GM12873 (cell line): ENCODE measurements at regions not wholly inside any gene's neighbourhood (a gene's known extent, or its start where the extent isn't known, plus 50 kb on each side); places are given as distances from the start of the nearest gene placed in this dataset.

Experiments used
- CTCF ChIP-seq: IDR thresholded peaks from 2 replicates; pipeline ENCODE4 v1.5.1; 2012; ENCODE audit warnings: low read depth, mild to moderate bottlenecking, moderate library complexity, low read length, control low read depth; ENCODE audit not compliant: insufficient read depth; ENCODE audit errors: missing control alignments

GRCh38 chr5:38188591-38188990, 69.8 kb upstream of the EGFLAM start:
- no peak for TF ChIP-seq CTCF

GRCh38 chr5:38187532-38187931, 70.8 kb upstream of the EGFLAM start:
- no peak for TF ChIP-seq CTCF

- TF ChIP-seq CTCF = no peak
Measured at GRCh38 chr5:38184627-38185026, 73.7 kb upstream of the EGFLAM start.

GRCh38 chr5:38182991-38183390, 75.4 kb upstream of the EGFLAM start:
- TF ChIP-seq CTCF = no peak

GRCh38 chr5:38168029-38168428, 90.3 kb upstream of the EGFLAM start:
- TF ChIP-seq CTCF = no peak

- no peak for TF ChIP-seq CTCF
Measured at GRCh38 chr5:38167562-38167996, 90.8 kb upstream of the EGFLAM start.

- no peak for TF ChIP-seq CTCF
Measured at GRCh38 chr5:38166832-38167231, 91.5 kb upstream of the EGFLAM start.

GRCh38 chr5:38165435-38165834, 92.9 kb upstream of the EGFLAM start:
- TF ChIP-seq CTCF = no peak
